Activated gamma-delta T cell (primary cell): ENCODE measurements at regions not wholly inside any gene's neighbourhood (a gene's known extent, or its start where the extent isn't known, plus 50 kb on each side); places are given as distances from the start of the nearest gene placed in this dataset.
"Not testable (repeated sequence)": the region's sequence is repeated elsewhere in the genome, so short reads cannot be mapped to it uniquely, and the experiment has no call there.

Experiments used
- DNase-seq: peaks from one replicate; lab custom pipeline; 2025; lab: John Stamatoyannopoulos, UW

- DNase-seq, result no peak
These were observed 109.8 kb downstream of the GOSR1 start for GRCh38 chr17:30586818-30587595.

- no peak for DNase-seq
These were observed 107.6 kb downstream of the GOSR1 start for GRCh38 chr17:30584810-30585209.

GRCh38 chr17:30580916-30581315 lies 103.7 kb downstream of the GOSR1 start:
- no peak for DNase-seq

GRCh38 chr17:30579610-30580315 lies 102.6 kb downstream of the GOSR1 start:
- DNase-seq, result no peak

- not testable (repeated sequence) for DNase-seq
These were observed 101.0 kb downstream of the GOSR1 start for GRCh38 chr17:30578015-30578717.
